Transverse colon (tissue), 4 donors: ENCODE measurements at regions not wholly inside any gene's neighbourhood (a gene's known extent, or its start where the extent isn't known, plus 50 kb on each side); places are given as distances from the start of the nearest gene placed in this dataset.

ENCODE experiments used
- EP300 ChIP-seq: sonication (generic); formaldehyde crosslinking; IDR thresholded peaks from one replicate; pipeline ENCODE4 v1.6.1; 2017; ENCODE audit warnings: antibody characterized with exemption, low read depth
- POLR2A ChIP-seq: fragments of 450-650 bp; IDR thresholded peaks from one replicate; pipeline ENCODE4 v1.6.1; 2016; ENCODE audit warnings: antibody characterized with exemption, mild to moderate bottlenecking, moderate library complexity
- POLR2AphosphoS5 ChIP-seq, 3 donors: sonication (generic); formaldehyde crosslinking; IDR thresholded peaks; one replicate each; pipeline ENCODE4 v1.6.1; 2016; ENCODE audit warnings: antibody characterized with exemption in 3 of 3
- TF ChIP-seq, protein P1 (sequence below), 5 experiments: fragments of 200-600 bp in 3 of 5; fragments of 450-650 bp in 2 of 5; sonication (generic) in 3 of 5; IDR thresholded peaks; 1 replicate in 2 of 5; 2 replicates in 3 of 5; pipeline ENCODE4 v1.5.1; 2016 to 2017; ENCODE audit warnings: antibody characterized with exemption in 5 of 5, inconsistent platforms in 3 of 5, mild to moderate bottlenecking in 2 of 5, moderate library complexity in 1 of 5

DNA sequence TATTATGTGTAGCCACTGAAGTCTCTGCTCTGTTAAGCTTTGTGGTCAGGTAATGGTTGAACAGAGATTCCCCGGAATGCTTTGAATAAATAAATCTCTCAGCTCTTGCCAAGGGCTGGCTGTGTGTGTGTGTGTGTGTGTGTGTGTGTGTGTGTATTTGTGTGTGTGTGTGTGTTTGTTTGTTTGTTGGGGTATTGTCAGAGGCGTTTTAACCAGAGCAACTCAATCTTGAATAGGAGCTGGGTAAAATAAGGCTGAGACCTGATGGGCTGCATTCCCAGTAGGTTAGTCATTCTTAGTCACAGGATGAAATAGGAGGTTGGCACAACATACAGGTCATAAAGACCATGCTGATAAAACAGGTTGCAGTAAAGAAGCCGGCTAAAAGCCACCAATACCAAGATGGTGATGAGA, 256.2 kb upstream of the CACNA2D1 start:
- TF ChIP-seq, protein P1, sequence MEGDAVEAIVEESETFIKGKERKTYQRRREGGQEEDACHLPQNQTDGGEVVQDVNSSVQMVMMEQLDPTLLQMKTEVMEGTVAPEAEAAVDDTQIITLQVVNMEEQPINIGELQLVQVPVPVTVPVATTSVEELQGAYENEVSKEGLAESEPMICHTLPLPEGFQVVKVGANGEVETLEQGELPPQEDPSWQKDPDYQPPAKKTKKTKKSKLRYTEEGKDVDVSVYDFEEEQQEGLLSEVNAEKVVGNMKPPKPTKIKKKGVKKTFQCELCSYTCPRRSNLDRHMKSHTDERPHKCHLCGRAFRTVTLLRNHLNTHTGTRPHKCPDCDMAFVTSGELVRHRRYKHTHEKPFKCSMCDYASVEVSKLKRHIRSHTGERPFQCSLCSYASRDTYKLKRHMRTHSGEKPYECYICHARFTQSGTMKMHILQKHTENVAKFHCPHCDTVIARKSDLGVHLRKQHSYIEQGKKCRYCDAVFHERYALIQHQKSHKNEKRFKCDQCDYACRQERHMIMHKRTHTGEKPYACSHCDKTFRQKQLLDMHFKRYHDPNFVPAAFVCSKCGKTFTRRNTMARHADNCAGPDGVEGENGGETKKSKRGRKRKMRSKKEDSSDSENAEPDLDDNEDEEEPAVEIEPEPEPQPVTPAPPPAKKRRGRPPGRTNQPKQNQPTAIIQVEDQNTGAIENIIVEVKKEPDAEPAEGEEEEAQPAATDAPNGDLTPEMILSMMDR (IDR thresholded peaks at IDR 0.05) = no peak
- TF ChIP-seq POLR2AphosphoS5 (IDR thresholded peaks at IDR 0.05) (no peak), EP300 (no peak), POLR2A (no peak)
